ENCODE measurements at regions not wholly inside any gene's neighbourhood (a gene's known extent, or its start where the extent isn't known, plus 50 kb on each side); places are given as distances from the start of the nearest gene placed in this dataset.
"Not testable (repeated sequence)": the region's sequence is repeated elsewhere in the genome, so short reads cannot be mapped to it uniquely, and the experiment has no call there.

- CTCF ChIA-PET, result interaction anchor here (1.3 kb wide), 1 partner anchor 10 kb away, joined by 3 read pairs; no protein-coding TSS in a partner anchor
- no peak overlapping the region for H3K27ac ChIP-seq (ENCODE audit: low read length in 2 of 2)
- H2AFZ ChIP-seq (ENCODE audit: insufficient read depth, low read depth, low read length, poor library complexity, severe bottlenecking), result no peak overlapping the region
- H3K4me2 ChIP-seq (replicated peaks; ENCODE audit: low read depth, low read length, poor library complexity, severe bottlenecking), result no peak overlapping the region
- Mint-ChIP-seq H3K4me3 (no peak overlapping the region), H3K27me3 (no peaks in the 10 kb centered on the region), H3K4me1 (no peaks in the 10 kb centered on the region), H3K9me3 (ENCODE audit: insufficient read depth) (peaks cover 13% of the 10 kb centered on the region), H3K27ac (no peak overlapping the region)
- intact Hi-C loops (cut with micrococcal nuclease), result no loop called here
- no peaks in the 10 kb centered on the region for H3K36me3 ChIP-seq (replicated peaks in 1 of 2; ENCODE audit: control extremely low read depth in 1 of 2, control insufficient read depth in 1 of 2, extremely low read depth in 1 of 2, insufficient read depth in 2 of 2, low read length in 1 of 2)
- no peaks in the 10 kb centered on the region for H3K4me1 ChIP-seq (ENCODE audit: control insufficient read depth in 2 of 2, insufficient read depth in 2 of 2, low read length in 2 of 2)
- H3K79me2 ChIP-seq (ENCODE audit: control insufficient read depth, insufficient read depth, low read length), result no peaks in the 10 kb centered on the region
- TF ChIP-seq CTCF (IDR thresholded peaks at IDR 0.05) (no peak), EZH2 (IDR thresholded peaks at IDR 0.05; ENCODE audit: borderline replicate concordance, insufficient read depth, low read depth, low read length, poor library complexity, severe bottlenecking) (no peak)
- ATAC-seq (ENCODE audit: low read depth) (no peak), DNase-seq (no peak)
- POLR2A ChIA-PET, result no interaction called here
- peaks cover 0 to 6% (median 5%) of the 10 kb centered on the region in 3 donors for H3K9me3 ChIP-seq (ENCODE audit: control extremely low read depth in 1 of 3, control insufficient read depth in 2 of 3, insufficient read depth in 1 of 3, low read length in 2 of 3)
- no peaks in the 10 kb centered on the region for H3K27me3 ChIP-seq (replicated peaks in 1 of 4; ENCODE audit: control extremely low read depth in 1 of 4, control insufficient read depth in 3 of 4, insufficient read depth in 4 of 4, low read length in 3 of 4)
- H3K4me3 ChIP-seq (ENCODE audit: control extremely low read depth in 1 of 5, extremely low read depth in 1 of 5, insufficient read depth in 1 of 5, low read depth in 2 of 5, low read length in 4 of 5), result no peak overlapping the region
- WGBS (ENCODE audit: insufficient coverage), result 91% methylated on average over 7 of the region's 7 CpGs
- no peak overlapping the region for H3K9ac ChIP-seq (ENCODE audit: low read length)
- no peaks in the 10 kb centered on the region for H4K20me1 ChIP-seq (ENCODE audit: control insufficient read depth, insufficient read depth, low read length, poor library complexity, severe bottlenecking)
Observed at GRCh38 chr10:125591886-125592285, 91.1 kb downstream of the TEX36 start.

GRCh38 chr10:125588738-125589137 is 94.2 kb downstream of the TEX36 start:
- H3K4me3 ChIP-seq (ENCODE audit: control extremely low read depth in 1 of 5, extremely low read depth in 1 of 5, insufficient read depth in 1 of 5, low read depth in 2 of 5, low read length in 4 of 5); H2AFZ ChIP-seq (ENCODE audit: insufficient read depth, low read depth, low read length, poor library complexity, severe bottlenecking); H3K27me3 ChIP-seq (replicated peaks in 1 of 4; ENCODE audit: control extremely low read depth in 1 of 4, control insufficient read depth in 3 of 4, insufficient read depth in 4 of 4, low read length in 3 of 4); H3K79me2 ChIP-seq (ENCODE audit: control insufficient read depth, insufficient read depth, low read length); H3K27ac ChIP-seq (ENCODE audit: low read length in 2 of 2); intact Hi-C loops (cut with micrococcal nuclease); H3K9me3 ChIP-seq (ENCODE audit: control extremely low read depth in 1 of 3, control insufficient read depth in 2 of 3, insufficient read depth in 1 of 3, low read length in 2 of 3); H3K36me3 ChIP-seq (replicated peaks in 1 of 2; ENCODE audit: control extremely low read depth in 1 of 2, control insufficient read depth in 1 of 2, extremely low read depth in 1 of 2, insufficient read depth in 2 of 2, low read length in 1 of 2); H4K20me1 ChIP-seq (ENCODE audit: control insufficient read depth, insufficient read depth, low read length, poor library complexity, severe bottlenecking); POLR2A ChIA-PET; H3K4me1 Mint-ChIP-seq; ATAC-seq (ENCODE audit: low read depth); H3K9me3 Mint-ChIP-seq (ENCODE audit: insufficient read depth); H3K4me2 ChIP-seq (replicated peaks; ENCODE audit: low read depth, low read length, poor library complexity, severe bottlenecking); H3K27me3 Mint-ChIP-seq; DNase-seq; CTCF ChIA-PET; H3K4me1 ChIP-seq (ENCODE audit: control insufficient read depth in 2 of 2, insufficient read depth in 2 of 2, low read length in 2 of 2); H3K9ac ChIP-seq (ENCODE audit: low read length); H3K27ac Mint-ChIP-seq; H3K4me3 Mint-ChIP-seq: not testable (repeated sequence)
- 90% methylated on average over 6 of the region's 8 CpGs for WGBS (ENCODE audit: insufficient coverage)

Data from B cell (primary cell).